HCEC 1CT (cell line): ENCODE measurements at regions not wholly inside any gene's neighbourhood (a gene's known extent, or its start where the extent isn't known, plus 50 kb on each side); places are given as distances from the start of the nearest gene placed in this dataset.

Experiments
- DNase-seq: peaks from one replicate; pipeline ENCODE4 v3.0.0-alpha.2; 2017

DNA sequence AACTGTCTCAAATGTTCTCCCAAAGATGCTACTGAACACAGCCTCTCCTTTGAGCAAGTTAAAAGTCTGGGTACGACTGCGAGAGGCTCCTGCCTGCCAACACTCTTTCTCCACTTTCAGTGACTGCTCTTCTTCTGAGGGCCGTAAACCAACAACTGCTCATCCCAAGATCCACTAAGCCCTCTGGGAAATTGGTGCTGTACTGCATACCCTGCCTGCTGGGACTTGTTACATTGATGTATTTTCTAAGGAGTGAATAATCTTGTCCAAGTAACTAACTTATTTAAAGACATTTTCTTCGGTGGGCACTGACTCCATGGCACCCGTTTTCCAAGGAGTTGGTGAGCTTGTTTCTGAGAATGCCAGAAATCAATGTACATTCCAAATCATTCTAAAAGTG is 87.2 kb downstream of the ZNF280B start:
- no peak for DNase-seq

DNA sequence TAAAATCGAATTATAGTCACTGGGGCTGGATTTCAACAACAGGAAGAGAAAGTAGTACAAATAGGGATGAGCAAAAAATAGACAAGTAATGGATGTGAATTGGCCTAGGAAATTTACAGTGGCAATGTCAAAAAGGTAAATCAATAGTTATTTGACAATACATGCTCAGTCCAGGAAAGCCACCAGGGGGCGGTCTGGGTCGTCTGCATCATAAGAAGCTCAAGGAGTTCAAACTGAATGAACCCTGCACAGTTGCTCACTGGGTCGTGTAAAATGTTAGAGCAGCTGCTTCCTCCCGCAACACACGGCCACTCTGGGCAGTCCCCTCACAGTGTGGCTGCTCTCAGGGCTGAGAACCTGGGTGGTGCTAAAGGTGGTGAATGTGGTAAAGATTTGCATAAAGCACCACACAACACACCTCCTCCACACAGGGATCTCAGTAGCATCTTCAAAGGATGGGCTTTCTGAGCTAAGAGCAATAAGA is 85.9 kb downstream of the ZNF280B start:
- DNase-seq = peak; percentile 47

DNA sequence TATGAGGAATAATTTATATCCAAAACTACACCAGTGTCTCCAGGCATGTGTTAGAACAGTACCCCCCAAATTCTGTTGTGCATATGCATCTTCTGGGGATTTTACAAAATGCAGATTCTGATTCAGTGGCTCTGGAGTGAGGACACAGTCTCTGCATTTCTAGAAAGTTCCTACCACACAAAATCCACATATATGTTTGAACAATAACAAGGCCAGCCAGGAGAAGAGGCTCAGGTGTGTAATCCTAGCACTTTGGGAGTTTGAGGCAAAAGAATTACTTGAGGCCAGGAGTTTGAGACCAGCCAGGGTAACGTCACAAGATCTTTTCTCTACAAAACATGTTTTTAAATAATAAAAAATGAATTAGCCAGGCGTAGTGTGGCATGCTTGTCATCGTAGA is 84.9 kb downstream of the ZNF280B start:
- no peak for DNase-seq

DNA sequence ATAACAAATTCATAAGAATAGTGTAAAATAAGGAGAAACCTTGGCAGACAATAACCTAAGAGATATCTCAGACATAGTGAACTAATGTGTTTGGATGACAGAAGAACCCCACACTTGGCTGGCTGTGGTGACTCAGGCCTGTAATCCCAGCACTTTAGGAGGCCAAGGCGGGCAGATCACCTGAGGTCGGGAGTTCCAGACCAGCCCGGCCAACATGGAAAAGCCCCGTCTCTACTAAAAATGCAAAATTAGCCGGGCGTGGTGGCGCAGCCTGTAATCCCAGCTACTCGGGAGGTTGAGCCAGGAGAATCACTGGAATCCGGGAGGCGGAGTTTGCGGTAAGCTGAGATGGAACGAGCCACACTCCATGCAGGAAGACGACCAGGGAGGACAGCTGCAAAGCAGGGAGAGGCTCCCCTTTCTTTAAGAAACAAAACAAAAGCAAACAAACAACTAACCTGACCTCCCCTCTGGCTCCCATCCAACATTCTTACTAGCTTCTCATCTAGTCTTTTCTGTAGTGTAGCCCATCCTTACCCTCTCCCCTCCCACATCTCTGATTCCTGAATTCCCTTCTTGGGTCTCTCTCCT is 84.2 kb downstream of the ZNF280B start:
- DNase-seq = no peak

GRCh38 chr22:22424956-22425355 is 83.6 kb downstream of the ZNF280B start:
- DNase-seq = no peak

DNA sequence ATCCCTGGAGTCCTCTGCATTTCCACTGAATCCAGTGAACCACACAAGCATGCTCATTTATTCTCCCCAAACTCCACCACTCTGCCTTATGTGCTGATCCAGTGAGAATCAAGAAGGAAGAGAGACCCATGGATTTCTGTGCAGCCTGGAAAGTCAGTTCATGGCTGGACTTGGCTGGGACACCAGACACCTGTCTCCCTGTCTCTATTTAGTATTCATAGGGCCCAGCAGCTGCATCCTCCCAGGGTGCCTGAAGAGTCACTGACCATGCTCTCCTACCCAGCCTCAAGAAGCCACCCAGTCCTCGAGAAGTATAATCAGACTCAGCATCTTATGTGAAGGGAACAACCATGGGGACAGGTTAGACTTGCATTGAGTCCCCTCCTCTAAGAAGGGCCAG is 83.2 kb downstream of the ZNF280B start:
- DNase-seq = no peak

DNA sequence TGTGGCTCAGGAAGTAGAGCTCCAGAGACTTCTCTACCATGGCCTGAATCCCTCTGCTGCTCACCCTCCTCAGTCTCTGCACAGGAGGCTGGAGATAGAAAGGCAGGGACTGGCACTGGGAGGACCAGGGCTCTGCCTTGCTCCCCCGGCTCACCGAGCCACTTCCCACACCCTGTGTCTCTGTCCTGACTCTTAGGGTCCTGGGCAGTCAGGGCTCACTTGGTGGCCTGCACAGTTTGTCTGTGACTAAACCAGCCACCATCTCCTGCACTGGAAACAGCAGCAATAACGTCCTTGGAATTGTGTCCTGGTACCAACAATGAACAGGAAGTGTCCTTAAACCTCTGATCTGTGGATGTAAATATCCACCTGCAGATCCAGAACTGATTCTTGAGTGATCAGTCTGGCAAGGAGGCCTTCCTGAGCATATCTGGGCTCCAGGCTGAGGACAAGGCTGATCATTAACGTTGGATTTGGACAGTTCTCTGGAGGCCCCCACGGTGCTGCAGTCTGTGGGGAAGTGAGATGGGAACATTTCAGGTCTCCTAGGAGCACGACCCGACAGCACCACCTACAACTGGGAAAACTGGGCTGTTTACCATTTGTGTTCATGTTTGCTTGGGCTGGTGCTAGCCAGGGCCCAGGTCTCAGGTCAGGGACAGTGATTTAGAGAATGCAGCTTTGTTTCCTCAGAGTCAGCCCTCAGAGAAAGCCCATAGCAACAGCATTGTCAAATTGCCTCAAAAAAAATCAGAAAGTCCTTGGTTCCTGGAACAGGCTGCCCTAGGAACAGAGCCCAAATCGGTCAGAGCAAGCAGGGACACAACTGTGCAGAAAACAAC is 82.5 kb downstream of the ZNF280B start:
- no peak for DNase-seq

GRCh38 chr22:22427542-22428065 is 80.9 kb downstream of the ZNF280B start:
- no peak for DNase-seq

- no peak for DNase-seq
Observed at GRCh38 chr22:22428222-22429098, 80.1 kb downstream of the ZNF280B start.

GRCh38 chr22:22429369-22430108 is 79.0 kb downstream of the ZNF280B start:
- no peak for DNase-seq

DNA sequence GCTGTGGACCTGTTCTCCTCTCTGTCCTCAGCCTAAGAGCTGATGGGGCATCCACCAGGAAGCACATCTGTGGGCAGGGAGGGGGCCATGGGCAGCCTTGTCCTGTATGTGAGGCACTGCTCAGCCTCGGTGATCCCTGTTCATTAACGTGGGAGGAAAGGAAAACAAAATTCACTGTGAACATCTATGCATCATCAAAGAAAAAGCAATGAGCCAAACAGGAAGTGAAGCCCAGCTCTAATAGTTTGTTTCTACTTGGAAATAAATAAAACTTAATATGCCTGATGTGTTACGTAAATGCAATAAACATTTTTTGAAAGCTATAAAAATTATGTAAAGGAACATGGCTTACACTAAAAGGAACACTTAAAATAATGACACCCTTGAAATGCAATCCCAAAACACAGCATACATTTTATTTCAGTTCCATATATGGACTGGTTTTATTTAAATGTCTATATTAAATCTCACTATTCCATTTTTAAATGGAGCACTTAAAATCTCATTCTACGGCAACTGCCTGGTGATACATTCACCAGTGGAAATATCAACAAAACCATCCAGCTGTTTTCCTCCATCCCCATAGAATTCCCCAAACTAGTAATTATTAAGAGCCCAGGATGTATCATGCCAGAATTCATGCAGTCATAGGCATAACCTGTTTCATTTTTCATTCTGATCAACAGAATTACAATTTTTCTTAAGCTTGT is 78.3 kb downstream of the ZNF280B start:
- DNase-seq = no peak

GRCh38 chr22:22431271-22432220 is 77.0 kb downstream of the ZNF280B start:
- peak; percentile 35 for DNase-seq

- DNase-seq = no peak
Observed at GRCh38 chr22:22432479-22432878, 76.1 kb downstream of the ZNF280B start.

DNA sequence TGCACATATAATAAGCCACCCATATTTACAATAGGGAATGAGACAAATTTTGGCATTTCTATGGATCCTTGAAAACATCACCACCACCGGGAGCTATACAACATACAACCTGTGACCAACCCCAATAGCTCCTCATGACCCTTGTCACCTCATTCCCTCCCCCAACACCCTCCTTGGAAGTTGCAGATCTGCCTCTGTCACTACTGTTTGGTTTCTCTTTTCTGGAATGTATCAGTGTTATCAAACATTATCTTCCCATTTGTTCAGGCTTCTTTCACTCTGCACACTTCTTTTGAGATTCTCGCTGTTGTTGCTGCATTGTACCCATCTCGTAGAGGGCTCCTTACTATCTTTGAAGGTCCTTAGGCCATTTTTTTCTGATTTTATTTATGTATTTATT is 75.6 kb downstream of the ZNF280B start:
- no peak for DNase-seq

- DNase-seq = no peak
Observed at GRCh38 chr22:22433770-22434169, 74.8 kb downstream of the ZNF280B start.
